Tibial nerve (tissue), 4 donors: ENCODE measurements at regions not wholly inside any gene's neighbourhood (a gene's known extent, or its start where the extent isn't known, plus 50 kb on each side); places are given as distances from the start of the nearest gene placed in this dataset.

Experiments
- CTCF ChIP-seq, 5 experiments: fragments of 200-600 bp in 3 of 5; fragments of 450-650 bp in 2 of 5; sonication (generic) in 3 of 5; IDR thresholded peaks; one replicate each; pipeline ENCODE4 v1.5.1; 2016 to 2019; ENCODE audit warnings: antibody characterized with exemption in 5 of 5, mild to moderate bottlenecking in 3 of 5, moderate library complexity in 2 of 5
- EP300 ChIP-seq, 2 donors: sonication (generic); formaldehyde crosslinking; IDR thresholded peaks; one replicate each; pipeline ENCODE4 v1.6.1; 2017; ENCODE audit warnings: antibody characterized with exemption in 2 of 2, mild to moderate bottlenecking in 1 of 2
- POLR2A ChIP-seq, 2 donors: fragments of 450-650 bp; IDR thresholded peaks; one replicate each; pipeline ENCODE4 v1.6.1; 2017; ENCODE audit warnings: antibody characterized with exemption in 2 of 2, mild to moderate bottlenecking in 2 of 2, moderate library complexity in 2 of 2

- TF ChIP-seq CTCF (IDR thresholded peaks at IDR 0.05) (no peak), EP300 (IDR thresholded peaks at IDR 0.05) (no peak), POLR2A (IDR thresholded peaks at IDR 0.05) (no peak)
Observed at GRCh38 chr6:4717856-4718255, 58.3 kb upstream of the CDYL start.
